WTC11 (cell line): ENCODE measurements at regions not wholly inside any gene's neighbourhood (a gene's known extent, or its start where the extent isn't known, plus 50 kb on each side); places are given as distances from the start of the nearest gene placed in this dataset.

Experiments used
- ATF1 ChIP-seq: sonication (generic); formaldehyde crosslinking; IDR thresholded peaks from 2 replicates; pipeline ENCODE4 v1.8.1; 2023; ENCODE audit warnings: mild to moderate bottlenecking, moderate library complexity, missing genetic modification reagents
- CBFB ChIP-seq: sonication (generic); formaldehyde crosslinking; IDR thresholded peaks from 2 replicates; pipeline ENCODE4 v1.8.1; 2022; ENCODE audit warnings: mild to moderate bottlenecking, low read depth, missing genetic modification reagents
- CREB1 ChIP-seq: sonication (generic); formaldehyde crosslinking; IDR thresholded peaks from 2 replicates; pipeline ENCODE4 v1.8.0; 2023; ENCODE audit warnings: mild to moderate bottlenecking, missing genetic modification reagents
- FOXK1 ChIP-seq: sonication (generic); formaldehyde crosslinking; IDR thresholded peaks from 2 replicates; pipeline ENCODE4 v1.8.0; 2022; ENCODE audit warnings: mild to moderate bottlenecking, moderate library complexity, missing genetic modification reagents
- IRF2 ChIP-seq: sonication (generic); formaldehyde crosslinking; IDR thresholded peaks from 2 replicates; pipeline ENCODE4 v1.8.0; 2022; ENCODE audit warnings: low read depth, missing genetic modification reagents, borderline replicate concordance
- NFATC4 ChIP-seq: fragments of 250-450 bp; sonication (Bioruptor Pico); IDR thresholded peaks from 2 replicates; pipeline ENCODE4 v1.9.0; 2021; ENCODE audit warnings: mild to moderate bottlenecking
- NR3C1 ChIP-seq: sonication (generic); formaldehyde crosslinking; conservative IDR thresholded peaks from 2 replicates; pipeline ENCODE4 v1.8.1; 2023; ENCODE audit warnings: low read depth, mild to moderate bottlenecking, missing genetic modification reagents
- RELA ChIP-seq: sonication (generic); formaldehyde crosslinking; IDR thresholded peaks from 2 replicates; pipeline ENCODE4 v1.8.1; 2022; ENCODE audit warnings: missing genetic modification reagents, mild to moderate bottlenecking, borderline replicate concordance
- SP1 ChIP-seq: sonication (generic); formaldehyde crosslinking; conservative IDR thresholded peaks from 2 replicates; pipeline ENCODE4 v1.8.1; 2022; ENCODE audit warnings: missing genetic modification reagents
- TF ChIP-seq, protein P1 (sequence below): fragments of 200-600 bp; IDR thresholded peaks from 2 replicates; pipeline ENCODE4 v1.8.0; 2022; ENCODE audit warnings: antibody characterized with exemption
- TF ChIP-seq, protein P2 (sequence below): sonication (generic); formaldehyde crosslinking; IDR thresholded peaks from 2 replicates; pipeline ENCODE4 v1.8.1; 2022; ENCODE audit warnings: missing genetic modification reagents, borderline replicate concordance
- TF ChIP-seq, protein P3 (sequence below): sonication (generic); formaldehyde crosslinking; IDR thresholded peaks from 2 replicates; pipeline ENCODE4 v1.8.1; 2023; ENCODE audit warnings: mild to moderate bottlenecking, missing genetic modification reagents, moderate library complexity
- TF ChIP-seq, protein P4 (sequence below): sonication (generic); formaldehyde crosslinking; IDR thresholded peaks from 2 replicates; pipeline ENCODE4 v1.8.1; 2022; ENCODE audit warnings: low read depth, mild to moderate bottlenecking, moderate library complexity, missing genetic modification reagents, borderline replicate concordance
- TF ChIP-seq, protein P5 (sequence below): sonication (generic); formaldehyde crosslinking; IDR thresholded peaks from 2 replicates; pipeline ENCODE4 v1.8.0; 2022; ENCODE audit warnings: mild to moderate bottlenecking, missing genetic modification reagents

DNA sequence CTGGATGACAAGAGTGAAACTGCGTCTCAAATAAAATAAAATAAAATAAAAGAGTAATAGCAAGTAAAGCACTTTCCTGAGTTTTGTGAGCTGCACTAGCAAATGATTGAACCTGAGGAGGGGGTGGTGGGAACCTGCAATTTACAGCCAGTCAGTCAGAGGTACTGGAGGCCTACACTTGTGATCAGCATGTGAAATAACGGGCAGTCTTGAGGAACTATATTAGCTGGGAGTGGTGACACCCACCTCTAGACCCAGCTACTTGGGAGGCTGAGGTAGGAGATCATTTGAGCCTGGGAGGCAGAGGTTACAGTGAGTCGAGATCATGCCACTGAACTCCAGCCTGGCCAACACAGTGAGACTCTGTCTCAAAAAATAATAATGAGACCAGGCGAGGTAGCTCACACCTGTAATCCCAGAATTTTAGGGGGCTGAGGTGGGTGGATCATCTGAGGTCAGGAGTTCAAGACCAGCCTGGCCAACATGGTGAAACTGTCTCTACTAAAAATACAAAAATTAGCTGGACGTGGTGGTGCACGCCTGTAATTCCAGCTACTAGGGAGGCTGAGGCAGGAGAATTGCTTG is 537.1 kb upstream of the HTR2C start:
- TF ChIP-seq, protein P1, sequence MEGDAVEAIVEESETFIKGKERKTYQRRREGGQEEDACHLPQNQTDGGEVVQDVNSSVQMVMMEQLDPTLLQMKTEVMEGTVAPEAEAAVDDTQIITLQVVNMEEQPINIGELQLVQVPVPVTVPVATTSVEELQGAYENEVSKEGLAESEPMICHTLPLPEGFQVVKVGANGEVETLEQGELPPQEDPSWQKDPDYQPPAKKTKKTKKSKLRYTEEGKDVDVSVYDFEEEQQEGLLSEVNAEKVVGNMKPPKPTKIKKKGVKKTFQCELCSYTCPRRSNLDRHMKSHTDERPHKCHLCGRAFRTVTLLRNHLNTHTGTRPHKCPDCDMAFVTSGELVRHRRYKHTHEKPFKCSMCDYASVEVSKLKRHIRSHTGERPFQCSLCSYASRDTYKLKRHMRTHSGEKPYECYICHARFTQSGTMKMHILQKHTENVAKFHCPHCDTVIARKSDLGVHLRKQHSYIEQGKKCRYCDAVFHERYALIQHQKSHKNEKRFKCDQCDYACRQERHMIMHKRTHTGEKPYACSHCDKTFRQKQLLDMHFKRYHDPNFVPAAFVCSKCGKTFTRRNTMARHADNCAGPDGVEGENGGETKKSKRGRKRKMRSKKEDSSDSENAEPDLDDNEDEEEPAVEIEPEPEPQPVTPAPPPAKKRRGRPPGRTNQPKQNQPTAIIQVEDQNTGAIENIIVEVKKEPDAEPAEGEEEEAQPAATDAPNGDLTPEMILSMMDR: no peak
- TF ChIP-seq SP1 (CRISPR knock-in tag) (no peak), NFATC4 (CRISPR knock-in tag) (peak; percentile 51; the same call in 1 of the 2 replicates), FOXK1 (CRISPR knock-in tag) (no peak), ATF1 (CRISPR knock-in tag) (no peak), IRF2 (no peak), CBFB (CRISPR knock-in tag) (no peak), NR3C1 (no peak), RELA (no peak), CREB1 (no peak)
- TF ChIP-seq, protein P2, sequence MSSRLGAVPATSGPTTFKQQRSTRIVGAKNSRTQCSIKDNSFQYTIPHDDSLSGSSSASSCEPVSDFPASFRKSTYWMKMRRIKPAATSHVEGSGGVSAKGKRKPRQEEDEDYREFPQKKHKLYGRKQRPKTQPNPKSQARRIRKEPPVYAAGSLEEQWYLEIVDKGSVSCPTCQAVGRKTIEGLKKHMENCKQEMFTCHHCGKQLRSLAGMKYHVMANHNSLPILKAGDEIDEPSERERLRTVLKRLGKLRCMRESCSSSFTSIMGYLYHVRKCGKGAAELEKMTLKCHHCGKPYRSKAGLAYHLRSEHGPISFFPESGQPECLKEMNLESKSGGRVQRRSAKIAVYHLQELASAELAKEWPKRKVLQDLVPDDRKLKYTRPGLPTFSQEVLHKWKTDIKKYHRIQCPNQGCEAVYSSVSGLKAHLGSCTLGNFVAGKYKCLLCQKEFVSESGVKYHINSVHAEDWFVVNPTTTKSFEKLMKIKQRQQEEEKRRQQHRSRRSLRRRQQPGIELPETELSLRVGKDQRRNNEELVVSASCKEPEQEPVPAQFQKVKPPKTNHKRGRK (CRISPR knock-in tag): no peak
- TF ChIP-seq, protein P3, sequence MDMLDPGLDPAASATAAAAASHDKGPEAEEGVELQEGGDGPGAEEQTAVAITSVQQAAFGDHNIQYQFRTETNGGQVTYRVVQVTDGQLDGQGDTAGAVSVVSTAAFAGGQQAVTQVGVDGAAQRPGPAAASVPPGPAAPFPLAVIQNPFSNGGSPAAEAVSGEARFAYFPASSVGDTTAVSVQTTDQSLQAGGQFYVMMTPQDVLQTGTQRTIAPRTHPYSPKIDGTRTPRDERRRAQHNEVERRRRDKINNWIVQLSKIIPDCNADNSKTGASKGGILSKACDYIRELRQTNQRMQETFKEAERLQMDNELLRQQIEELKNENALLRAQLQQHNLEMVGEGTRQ (CRISPR knock-in tag): no peak
- TF ChIP-seq, protein P4, sequence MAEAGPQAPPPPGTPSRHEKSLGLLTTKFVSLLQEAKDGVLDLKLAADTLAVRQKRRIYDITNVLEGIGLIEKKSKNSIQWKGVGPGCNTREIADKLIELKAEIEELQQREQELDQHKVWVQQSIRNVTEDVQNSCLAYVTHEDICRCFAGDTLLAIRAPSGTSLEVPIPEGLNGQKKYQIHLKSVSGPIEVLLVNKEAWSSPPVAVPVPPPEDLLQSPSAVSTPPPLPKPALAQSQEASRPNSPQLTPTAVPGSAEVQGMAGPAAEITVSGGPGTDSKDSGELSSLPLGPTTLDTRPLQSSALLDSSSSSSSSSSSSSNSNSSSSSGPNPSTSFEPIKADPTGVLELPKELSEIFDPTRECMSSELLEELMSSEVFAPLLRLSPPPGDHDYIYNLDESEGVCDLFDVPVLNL: no peak
- TF ChIP-seq, protein P5, sequence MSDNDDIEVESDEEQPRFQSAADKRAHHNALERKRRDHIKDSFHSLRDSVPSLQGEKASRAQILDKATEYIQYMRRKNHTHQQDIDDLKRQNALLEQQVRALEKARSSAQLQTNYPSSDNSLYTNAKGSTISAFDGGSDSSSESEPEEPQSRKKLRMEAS (CRISPR knock-in tag): no peak
